Tibial nerve (tissue), 4 donors: ENCODE measurements at regions not wholly inside any gene's neighbourhood (a gene's known extent, or its start where the extent isn't known, plus 50 kb on each side); places are given as distances from the start of the nearest gene placed in this dataset.

Experiments used
- DNase-seq, 2 donors: peaks; one replicate each; pipeline ENCODE4 v3.0.0-alpha.2; 2019; ENCODE audit warnings: low spot score in 2 of 2
- H3K27ac ChIP-seq, 4 donors: fragments of 200-600 bp; sonication (generic) in 3 of 4; one replicate each; pipeline ENCODE4 v1.5.1; 2017 to 2019; ENCODE audit warnings: mild to moderate bottlenecking in 1 of 4
- H3K27me3 ChIP-seq, 2 donors: fragments of 200-600 bp; sonication (generic) in 1 of 2; one replicate each; pipeline versions ENCODE4 v1.5.1 to v1.6.0; 2017 to 2019
- H3K36me3 ChIP-seq, 3 donors: fragments of 200-600 bp; sonication (generic); one replicate each; pipeline ENCODE4 v1.5.1; 2018 to 2019
- H3K4me1 ChIP-seq, 4 donors: fragments of 200-600 bp; sonication (generic) in 3 of 4; one replicate each; pipeline ENCODE4 v1.5.1; 2017 to 2019
- H3K4me3 ChIP-seq, 4 donors: fragments of 200-600 bp; sonication (generic) in 3 of 4; one replicate each; pipeline ENCODE4 v1.5.1; 2017 to 2019; ENCODE audit warnings: mild to moderate bottlenecking in 1 of 4, moderate library complexity in 1 of 4
- H3K9me3 ChIP-seq, 4 donors: fragments of 200-600 bp; sonication (generic) in 3 of 4; one replicate each; pipeline ENCODE4 v1.5.1; 2017 to 2019
- CTCF ChIP-seq, 5 experiments: fragments of 200-600 bp in 3 of 5; fragments of 450-650 bp in 2 of 5; sonication (generic) in 3 of 5; IDR thresholded peaks; one replicate each; pipeline ENCODE4 v1.5.1; 2016 to 2019; ENCODE audit warnings: antibody characterized with exemption in 5 of 5, mild to moderate bottlenecking in 3 of 5, moderate library complexity in 2 of 5
- EP300 ChIP-seq, 2 donors: sonication (generic); formaldehyde crosslinking; IDR thresholded peaks; one replicate each; pipeline ENCODE4 v1.6.1; 2017; ENCODE audit warnings: antibody characterized with exemption in 2 of 2, mild to moderate bottlenecking in 1 of 2
- POLR2A ChIP-seq, 2 donors: fragments of 450-650 bp; IDR thresholded peaks; one replicate each; pipeline ENCODE4 v1.6.1; 2017; ENCODE audit warnings: antibody characterized with exemption in 2 of 2, mild to moderate bottlenecking in 2 of 2, moderate library complexity in 2 of 2
- WGBS, 2 donors: methylation state at CpG; one replicate each; pipeline ENCODE4 v1.1.5; 2018; 5-methylcytosine and 5-hydroxymethylcytosine counted together

GRCh38 chr3:103617961-103618360 is 1183.1 kb downstream of the ZPLD1 start:
- Histone ChIP-seq H3K4me1 (no peaks in the 10 kb centered on the region), H3K27me3 (no peaks in the 10 kb centered on the region), H3K9me3 (no peaks in the 10 kb centered on the region), H3K4me3 (no peak overlapping the region), H3K36me3 (no peaks in the 10 kb centered on the region), H3K27ac (no peak overlapping the region)
- TF ChIP-seq POLR2A (IDR thresholded peaks at IDR 0.05) (no peak), CTCF (IDR thresholded peaks at IDR 0.05) (no peak), EP300 (IDR thresholded peaks at IDR 0.05) (no peak)
- 56 to 67% methylated on average over 2 of the region's 2 CpGs for WGBS, 2 donors
- no peak for DNase-seq

GRCh38 chr3:103624271-103624670 is 1189.5 kb downstream of the ZPLD1 start:
- no peak overlapping the region for H3K4me3 ChIP-seq
- peaks cover 0 to 10% (median 3%) of the 10 kb centered on the region in 4 donors for H3K9me3 ChIP-seq
- no peak overlapping the region for H3K27ac ChIP-seq
- no peak for TF ChIP-seq CTCF (IDR thresholded peaks at IDR 0.05)
- no peak for TF ChIP-seq EP300 (IDR thresholded peaks at IDR 0.05)
- TF ChIP-seq POLR2A (IDR thresholded peaks at IDR 0.05): no peak
- 65 to 68% methylated on average over 1 of the region's 1 CpG for WGBS, 2 donors
- DNase-seq: no peak
- no peaks in the 10 kb centered on the region for H3K36me3 ChIP-seq
- H3K4me1 ChIP-seq: no peaks in the 10 kb centered on the region
- H3K27me3 ChIP-seq: no peaks in the 10 kb centered on the region

GRCh38 chr3:103629391-103629790 is 1194.6 kb downstream of the ZPLD1 start:
- Histone ChIP-seq H3K9me3 (peaks cover 0 to 35% (median 3%) of the 10 kb centered on the region in 4 donors), H3K4me3 (no peak overlapping the region), H3K36me3 (no peaks in the 10 kb centered on the region), H3K4me1 (no peaks in the 10 kb centered on the region), H3K27ac (no peak overlapping the region), H3K27me3 (no peaks in the 10 kb centered on the region)
- 76 to 88% methylated on average over 1 of the region's 1 CpG for WGBS, 2 donors
- no peak for DNase-seq
- TF ChIP-seq CTCF (IDR thresholded peaks at IDR 0.05): no peak
- no peak for TF ChIP-seq EP300 (IDR thresholded peaks at IDR 0.05)
- TF ChIP-seq POLR2A (IDR thresholded peaks at IDR 0.05): no peak

- Histone ChIP-seq H3K9me3 (no peaks in the 10 kb centered on the region), H3K27ac (no peak overlapping the region), H3K27me3 (no peaks in the 10 kb centered on the region), H3K36me3 (no peaks in the 10 kb centered on the region), H3K4me3 (no peak overlapping the region), H3K4me1 (no peaks in the 10 kb centered on the region)
- 62 to 65% methylated on average over 2 of the region's 2 CpGs for WGBS, 2 donors
- no peak for DNase-seq
- TF ChIP-seq CTCF (IDR thresholded peaks at IDR 0.05): no peak
- TF ChIP-seq POLR2A (IDR thresholded peaks at IDR 0.05): no peak
- no peak for TF ChIP-seq EP300 (IDR thresholded peaks at IDR 0.05)
These were observed 1209.6 kb downstream of the ZPLD1 start for GRCh38 chr3:103644450-103644849.

- no peak for DNase-seq
- Histone ChIP-seq H3K4me3 (no peak overlapping the region), H3K27me3 (no peaks in the 10 kb centered on the region), H3K36me3 (no peaks in the 10 kb centered on the region), H3K27ac (no peak overlapping the region), H3K4me1 (no peaks in the 10 kb centered on the region), H3K9me3 (no peaks in the 10 kb centered on the region)
- TF ChIP-seq EP300 (IDR thresholded peaks at IDR 0.05) (no peak), POLR2A (IDR thresholded peaks at IDR 0.05) (no peak), CTCF (IDR thresholded peaks at IDR 0.05) (no peak)
- 74 to 89% methylated on average over 1 of the region's 1 CpG for WGBS, 2 donors
These were observed 1219.2 kb downstream of the ZPLD1 start for GRCh38 chr3:103653996-103654395.
